LNCAP (cell line): ENCODE measurements at regions not wholly inside any gene's neighbourhood (a gene's known extent, or its start where the extent isn't known, plus 50 kb on each side); places are given as distances from the start of the nearest gene placed in this dataset.

Experiments used
- TF ChIP-seq, protein P1 (sequence below): fragments of 450-650 bp; IDR thresholded peaks from 2 replicates; pipeline ENCODE4 v1.5.1; 2017; ENCODE audit warnings: mild to moderate bottlenecking

DNA sequence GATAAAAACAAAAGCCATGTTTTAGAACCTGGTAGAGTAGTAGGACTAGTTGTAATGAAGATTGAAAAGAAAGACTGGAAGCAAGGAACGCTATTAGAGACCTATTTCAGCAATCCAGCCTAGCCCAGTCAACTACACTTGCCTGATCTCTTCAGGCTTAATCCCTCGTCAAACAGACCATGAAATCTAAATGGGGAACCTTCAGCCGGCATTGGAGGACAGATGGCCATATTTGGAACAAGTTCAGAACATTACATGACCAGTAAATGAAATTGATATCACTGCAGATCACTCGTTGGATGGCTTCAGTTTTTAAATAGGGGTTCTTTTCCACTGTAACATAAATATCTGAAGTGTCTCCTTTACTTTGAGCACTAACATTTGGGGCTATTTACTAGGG lies 84.8 kb upstream of the WDR44 start:
- TF ChIP-seq, protein P1, sequence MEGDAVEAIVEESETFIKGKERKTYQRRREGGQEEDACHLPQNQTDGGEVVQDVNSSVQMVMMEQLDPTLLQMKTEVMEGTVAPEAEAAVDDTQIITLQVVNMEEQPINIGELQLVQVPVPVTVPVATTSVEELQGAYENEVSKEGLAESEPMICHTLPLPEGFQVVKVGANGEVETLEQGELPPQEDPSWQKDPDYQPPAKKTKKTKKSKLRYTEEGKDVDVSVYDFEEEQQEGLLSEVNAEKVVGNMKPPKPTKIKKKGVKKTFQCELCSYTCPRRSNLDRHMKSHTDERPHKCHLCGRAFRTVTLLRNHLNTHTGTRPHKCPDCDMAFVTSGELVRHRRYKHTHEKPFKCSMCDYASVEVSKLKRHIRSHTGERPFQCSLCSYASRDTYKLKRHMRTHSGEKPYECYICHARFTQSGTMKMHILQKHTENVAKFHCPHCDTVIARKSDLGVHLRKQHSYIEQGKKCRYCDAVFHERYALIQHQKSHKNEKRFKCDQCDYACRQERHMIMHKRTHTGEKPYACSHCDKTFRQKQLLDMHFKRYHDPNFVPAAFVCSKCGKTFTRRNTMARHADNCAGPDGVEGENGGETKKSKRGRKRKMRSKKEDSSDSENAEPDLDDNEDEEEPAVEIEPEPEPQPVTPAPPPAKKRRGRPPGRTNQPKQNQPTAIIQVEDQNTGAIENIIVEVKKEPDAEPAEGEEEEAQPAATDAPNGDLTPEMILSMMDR = no peak

DNA sequence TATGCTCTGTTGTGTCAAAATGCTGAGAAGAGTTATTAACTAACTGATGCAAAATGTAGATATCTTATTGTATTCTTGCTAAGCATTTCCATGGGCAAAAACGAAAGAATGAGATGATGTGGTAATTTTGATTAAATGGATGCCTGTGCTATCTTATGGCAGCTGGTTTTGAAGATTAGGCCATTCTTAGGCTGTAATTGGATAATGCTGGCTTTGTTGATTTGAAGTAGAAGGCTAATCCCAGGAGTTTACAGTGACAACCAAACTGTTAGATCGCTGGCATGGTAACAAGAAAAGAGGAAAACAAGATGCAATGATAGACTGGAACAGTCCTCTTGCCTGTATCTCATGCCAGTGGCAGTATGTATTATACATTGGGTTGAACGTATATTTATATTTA lies 74.1 kb upstream of the WDR44 start:
- TF ChIP-seq, protein P1 = no peak

- TF ChIP-seq, protein P1 = no peak
Measured at GRCh38 chrX:118272242-118272641, 73.7 kb upstream of the WDR44 start.

- TF ChIP-seq, protein P1 = no peak
Measured at GRCh38 chrX:118286066-118286762, 59.7 kb upstream of the WDR44 start.
